HG02973 (cell line): ENCODE measurements at regions not wholly inside any gene's neighbourhood (a gene's known extent, or its start where the extent isn't known, plus 50 kb on each side); places are given as distances from the start of the nearest gene placed in this dataset.

Experiments used
- ATAC-seq: cut with Tn5 transposase; IDR thresholded peaks from one replicate; pipeline ENCODE4 v1.9.1; 2021; ENCODE audit warnings: moderate library complexity; ENCODE audit not compliant: unreplicated experiment

DNA sequence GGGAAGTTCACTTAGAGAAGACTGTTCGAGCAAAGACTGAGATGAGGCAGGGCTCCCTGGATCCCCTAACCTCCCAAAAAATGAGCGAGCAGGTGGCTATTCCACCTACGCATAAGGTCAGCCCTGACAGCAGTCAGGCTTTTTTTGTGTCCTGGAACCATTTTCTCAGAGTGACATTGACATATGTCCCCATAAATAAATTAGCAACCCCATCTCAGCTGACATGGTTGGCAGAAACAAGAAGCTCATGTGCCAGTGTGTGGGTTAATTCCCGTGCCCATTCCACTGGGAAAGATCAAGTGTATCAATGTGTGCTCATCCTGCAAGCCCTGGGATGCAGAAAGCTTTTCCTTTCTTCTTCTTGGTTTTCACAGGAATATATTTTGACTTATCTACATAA is 740.4 kb upstream of the CELF4 start:
- ATAC-seq, result no peak

DNA sequence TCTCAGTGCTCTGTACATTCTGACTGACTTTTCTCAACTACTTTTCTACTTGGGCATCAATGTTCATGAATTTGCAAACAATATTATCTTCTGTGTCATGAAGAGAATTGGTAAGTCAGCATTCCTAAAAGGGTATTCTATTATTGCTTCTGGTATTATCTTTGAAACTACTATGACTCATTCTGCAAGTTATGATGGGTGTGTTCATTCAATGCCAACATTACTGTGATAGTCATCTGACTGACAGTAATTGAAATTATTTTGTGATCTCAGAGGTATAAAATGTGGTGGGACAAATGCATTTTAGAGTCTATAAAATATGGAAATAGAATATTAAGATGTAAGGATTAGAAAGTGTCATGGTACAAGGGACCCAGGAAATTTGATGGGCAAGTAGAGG is 736.0 kb upstream of the CELF4 start:
- ATAC-seq, result no peak

DNA sequence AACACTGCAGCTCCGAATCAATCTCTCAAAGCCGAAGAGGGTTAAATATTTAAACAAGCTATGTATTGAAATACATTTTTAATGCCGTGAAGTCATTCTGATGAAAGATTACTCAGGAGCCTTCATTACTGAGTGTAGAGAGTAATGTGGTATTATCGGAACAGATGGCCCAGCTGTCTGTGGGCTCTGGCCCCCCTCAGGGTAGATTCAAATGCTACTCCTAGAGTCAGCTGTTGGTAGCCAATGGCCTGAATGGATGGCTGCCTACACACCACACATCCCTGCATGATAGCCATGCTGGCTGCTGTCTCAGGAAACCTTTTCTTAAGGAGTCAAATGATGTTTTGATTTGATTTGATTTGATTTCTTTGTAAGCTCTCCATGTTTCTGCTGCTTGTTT is 732.3 kb upstream of the CELF4 start:
- no peak for ATAC-seq

DNA sequence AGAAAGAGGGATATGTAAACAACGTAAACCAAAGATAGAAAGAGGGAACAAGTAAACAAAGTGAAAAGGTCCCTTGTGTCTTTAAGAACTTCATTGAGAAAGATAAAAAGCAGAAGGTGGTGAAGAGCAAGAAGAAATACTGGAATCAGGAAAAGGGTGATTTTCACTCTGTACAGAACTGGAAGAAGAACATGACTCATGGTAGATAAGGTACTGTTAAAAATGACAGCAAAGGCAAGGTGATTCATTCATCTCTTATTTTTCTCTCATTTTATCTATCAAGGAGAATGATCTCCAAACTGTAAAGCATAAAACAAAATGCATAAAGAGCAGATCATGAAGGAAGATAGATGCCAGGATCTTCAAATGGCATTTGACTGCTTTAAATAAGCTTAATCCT is 724.6 kb upstream of the CELF4 start:
- no peak for ATAC-seq

DNA sequence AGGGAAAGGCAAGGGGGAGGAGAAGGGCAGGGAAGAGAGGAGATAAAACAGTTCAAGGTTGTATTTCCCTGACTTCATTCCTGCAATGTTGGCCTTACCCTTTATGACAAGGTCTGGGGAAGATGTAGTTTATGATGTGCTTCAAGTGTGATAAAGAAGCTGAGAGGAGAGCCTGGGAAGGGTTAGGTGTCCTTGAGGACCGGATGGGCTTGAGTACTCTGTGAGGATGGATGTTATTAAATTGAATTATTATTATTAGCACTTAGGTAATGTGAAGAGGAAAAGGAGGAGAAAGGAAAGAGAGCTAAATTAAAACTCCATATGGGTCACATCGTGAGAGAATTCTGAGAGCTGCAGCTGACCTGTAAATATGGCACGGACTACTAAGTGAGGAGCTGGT is 719.4 kb upstream of the CELF4 start:
- no peak for ATAC-seq

DNA sequence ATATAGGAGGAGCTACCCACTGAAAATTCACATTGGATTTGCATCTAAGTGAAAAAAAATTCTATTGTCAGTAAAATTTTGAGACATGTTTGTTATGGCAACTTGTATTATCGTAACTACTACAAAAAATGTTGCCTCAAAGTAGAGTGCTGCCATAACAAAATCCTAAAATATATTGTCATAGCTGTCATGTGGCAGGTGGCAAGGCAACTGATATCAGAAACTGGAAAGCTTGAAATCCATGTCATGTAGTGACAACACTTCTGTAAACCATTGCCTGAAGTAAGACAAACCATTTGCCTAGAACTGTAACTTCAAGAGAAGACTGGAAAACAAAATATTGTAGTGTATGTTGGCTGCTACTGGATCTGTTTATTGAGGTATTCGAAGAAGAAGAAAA is 697.5 kb upstream of the CELF4 start:
- no peak for ATAC-seq

DNA sequence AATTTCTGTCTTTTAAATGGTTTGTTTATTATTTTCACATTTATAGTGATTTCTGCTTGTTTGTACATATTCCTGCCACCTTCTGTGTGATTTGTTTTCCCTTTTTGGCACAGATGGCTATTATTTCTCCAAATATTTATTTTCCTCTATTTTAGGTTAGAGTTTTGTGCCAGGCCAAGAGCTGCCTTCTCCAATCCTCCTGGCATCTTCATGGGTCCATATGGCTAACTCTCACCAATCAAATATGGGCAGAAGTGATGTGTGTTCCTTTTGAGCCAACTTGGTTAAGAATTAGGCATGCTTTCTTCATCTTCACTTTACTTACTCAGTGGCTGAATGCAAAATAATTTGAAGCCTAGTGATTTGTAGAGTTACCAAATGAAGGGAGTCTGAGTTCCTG is 697.1 kb upstream of the CELF4 start:
- no peak for ATAC-seq

DNA sequence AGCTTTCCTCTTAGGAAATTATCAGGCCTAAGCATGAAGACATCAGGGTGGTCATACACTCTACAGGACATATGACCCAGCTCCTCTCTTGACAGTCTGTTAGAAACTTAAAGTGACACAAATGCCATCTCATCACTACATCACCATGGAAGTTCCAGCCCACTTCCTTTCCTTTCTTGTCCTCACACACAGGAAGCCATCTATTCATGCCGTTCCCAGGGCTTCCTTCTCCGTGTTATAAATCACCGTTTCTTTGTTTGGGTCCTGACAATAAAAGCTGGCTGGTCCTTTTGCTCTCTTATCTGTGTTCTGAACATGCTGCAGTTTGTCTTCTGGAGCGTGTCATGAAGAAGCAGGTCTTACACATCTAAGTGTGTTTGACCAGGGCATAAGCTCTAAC is 692.1 kb upstream of the CELF4 start:
- ATAC-seq, result no peak

DNA sequence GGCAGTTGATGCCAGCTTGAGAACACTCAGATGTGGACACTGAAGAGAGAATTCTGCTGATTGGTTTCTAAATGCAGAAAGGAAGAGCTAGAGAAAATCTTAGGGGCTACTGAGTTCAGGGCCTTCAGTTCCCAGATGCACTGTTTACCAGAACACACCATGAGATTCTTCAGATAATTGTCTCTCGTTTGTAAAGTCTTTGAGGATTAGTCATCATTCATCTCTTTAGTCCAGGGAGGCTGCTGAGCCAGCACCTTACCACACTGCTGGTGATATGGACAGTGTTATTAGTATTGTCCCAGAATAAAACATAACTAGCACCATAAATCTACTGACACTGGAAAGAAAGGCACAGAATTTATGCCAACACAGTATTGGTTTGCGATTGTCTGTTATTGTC is 690.8 kb upstream of the CELF4 start:
- ATAC-seq, result no peak

DNA sequence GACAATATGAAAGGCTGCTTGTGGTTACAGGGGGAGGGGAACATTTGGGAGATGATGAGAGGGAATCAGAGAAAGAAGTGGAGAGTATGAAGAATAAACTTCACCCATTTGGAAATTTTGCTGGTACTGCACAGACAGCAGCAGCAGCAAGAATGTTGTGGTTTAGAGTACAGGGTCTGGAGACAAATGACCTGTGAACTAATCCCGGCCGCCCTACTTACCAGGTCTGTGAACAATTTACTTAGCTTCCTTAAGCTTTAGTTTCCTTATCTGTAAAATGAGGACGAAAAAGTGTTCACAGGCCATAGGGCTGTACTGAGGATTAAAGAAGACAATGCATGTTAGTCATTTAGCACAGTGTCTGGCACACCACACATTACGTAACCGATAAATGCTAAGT is 685.4 kb upstream of the CELF4 start:
- ATAC-seq, result no peak

DNA sequence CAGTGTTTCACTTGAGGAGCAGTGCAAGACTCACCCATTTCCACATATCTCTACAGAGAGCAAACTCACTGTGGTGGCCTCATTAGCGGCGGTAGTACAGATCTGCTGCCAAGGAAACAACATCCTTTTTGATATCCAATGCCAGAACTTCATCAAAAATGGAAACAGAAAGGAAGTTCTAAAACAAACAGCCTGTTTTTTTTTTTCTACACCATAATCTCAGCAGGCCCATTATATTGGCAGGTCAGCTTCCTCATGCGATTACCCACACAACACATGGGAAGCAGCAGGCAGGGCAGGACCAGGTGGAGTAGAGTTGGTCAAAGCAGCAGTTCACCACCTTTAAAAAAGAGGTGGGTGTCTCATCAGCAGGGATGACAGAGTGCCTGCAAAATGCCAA is 678.9 kb upstream of the CELF4 start:
- no peak for ATAC-seq

DNA sequence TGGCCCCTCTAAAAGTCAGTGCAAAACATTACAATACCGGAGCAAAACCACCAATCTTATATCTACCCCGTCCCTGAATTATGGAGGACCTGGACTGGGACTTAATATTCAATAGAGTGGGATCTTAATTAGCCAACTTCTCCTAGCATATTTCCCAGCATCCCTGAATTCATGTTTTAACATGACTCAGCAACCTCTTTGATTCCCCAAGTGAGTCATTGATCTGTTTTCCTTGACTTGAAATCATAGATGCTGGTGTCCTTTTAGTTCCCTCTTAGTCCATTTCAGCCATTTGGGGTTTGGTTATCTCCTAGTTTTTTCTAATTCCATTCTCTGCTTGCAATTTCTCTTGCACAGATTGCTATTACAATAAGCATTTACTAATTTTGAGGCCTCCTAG is 677.7 kb upstream of the CELF4 start:
- ATAC-seq, result no peak

DNA sequence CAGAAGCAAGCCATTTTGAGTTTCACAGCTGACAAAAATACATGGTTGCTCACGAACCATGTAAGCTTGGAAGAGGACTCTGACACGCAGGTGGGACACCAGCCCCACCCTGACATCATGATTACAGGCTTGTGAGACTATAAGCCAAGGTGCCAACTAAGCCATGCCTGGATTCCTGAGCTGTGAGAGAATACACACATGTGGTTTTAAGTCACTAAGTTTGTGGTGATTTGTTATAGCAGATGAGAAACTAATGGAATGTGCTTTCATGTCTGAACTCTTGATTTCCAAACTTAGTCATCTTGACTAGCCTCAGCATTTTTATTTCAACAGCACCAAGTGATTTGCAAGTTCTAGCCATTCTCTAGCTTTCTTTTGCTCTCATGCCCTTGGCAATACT is 676.1 kb upstream of the CELF4 start:
- ATAC-seq, result no peak

DNA sequence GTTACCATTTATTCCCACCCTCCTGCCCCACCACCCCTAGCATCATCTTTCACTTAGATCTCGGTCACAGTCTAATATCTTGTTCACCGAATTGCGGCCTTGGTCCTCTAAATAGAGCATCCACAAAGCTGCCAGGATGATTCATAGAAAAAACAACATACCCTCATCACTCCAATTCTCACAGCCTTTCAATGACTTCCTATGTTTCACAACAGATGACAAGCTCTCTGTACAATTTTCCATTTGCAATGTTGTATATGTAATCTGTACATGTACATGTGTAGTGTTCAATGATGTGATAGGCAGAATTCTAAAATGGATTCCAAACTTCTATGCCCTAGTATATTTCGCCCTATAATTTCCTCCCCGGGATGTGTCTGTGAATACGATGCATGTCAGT is 675.6 kb upstream of the CELF4 start:
- ATAC-seq, result no peak

DNA sequence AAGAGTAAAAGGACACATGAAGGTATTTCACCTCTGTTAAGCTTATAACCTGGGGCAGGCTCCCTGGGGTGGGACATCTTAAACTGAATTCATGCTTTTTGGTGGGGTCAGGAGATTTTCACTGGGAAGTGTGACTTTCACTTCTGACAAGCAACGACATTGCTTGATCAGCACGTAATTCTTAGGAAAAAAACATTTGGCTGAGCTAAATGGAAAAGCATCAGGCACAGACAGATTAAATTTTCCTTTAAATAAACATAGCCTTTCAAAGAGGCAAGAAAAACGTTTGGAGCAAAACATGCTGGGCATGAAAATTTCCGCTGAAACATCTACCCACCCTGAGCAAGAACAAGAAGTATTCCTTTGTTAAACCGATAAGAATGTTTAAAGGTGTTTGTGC is 674.0 kb upstream of the CELF4 start:
- ATAC-seq, result no peak

DNA sequence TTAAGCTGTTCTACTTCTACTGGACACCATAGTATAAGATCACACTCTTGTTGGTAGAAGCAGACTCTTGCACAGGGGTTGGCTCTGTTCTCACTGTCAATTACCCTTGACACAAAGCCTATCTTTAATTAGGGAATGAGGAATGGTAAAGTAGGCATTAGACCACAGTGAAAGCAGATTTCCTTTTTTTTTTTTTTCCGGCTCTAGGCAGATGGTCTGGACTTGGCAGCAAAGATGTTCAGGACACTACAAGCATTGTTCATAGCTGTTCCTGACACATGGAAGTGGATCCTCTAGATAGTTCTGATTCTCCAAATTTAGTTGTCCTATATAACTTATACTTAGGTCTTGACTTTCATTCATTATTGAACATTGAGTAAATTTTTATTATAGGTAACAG is 672.2 kb upstream of the CELF4 start:
- ATAC-seq, result no peak

DNA sequence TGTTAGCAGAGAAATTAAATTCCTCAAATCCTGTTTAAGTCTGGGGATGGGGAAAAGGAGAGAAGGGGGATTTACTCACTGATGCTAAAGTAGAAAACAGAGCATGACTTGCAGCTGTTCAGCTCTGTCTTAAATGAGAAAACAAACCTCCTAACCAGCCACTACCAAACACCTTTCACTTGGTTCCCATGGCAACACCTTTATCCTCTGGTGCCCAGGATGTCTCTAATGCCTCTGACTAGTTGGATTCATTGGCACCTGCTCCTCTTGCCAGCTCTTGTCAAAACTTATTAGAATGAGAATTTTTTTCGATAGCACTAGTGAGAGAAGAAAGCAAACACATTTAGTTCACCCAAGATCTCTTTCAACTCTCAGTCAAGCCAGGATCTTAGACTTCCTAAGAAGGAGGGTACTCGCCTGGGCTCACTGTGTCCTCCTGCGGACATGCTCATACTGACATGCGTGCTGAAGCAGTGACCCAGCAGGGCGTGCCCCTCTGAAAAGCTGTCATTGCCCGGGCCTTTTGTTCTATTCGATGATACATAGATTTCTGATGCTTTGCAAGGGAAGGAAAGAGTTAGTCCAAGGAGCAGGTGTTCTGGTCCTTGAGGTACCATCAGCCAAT is 656.0 kb upstream of the CELF4 start:
- no peak for ATAC-seq

DNA sequence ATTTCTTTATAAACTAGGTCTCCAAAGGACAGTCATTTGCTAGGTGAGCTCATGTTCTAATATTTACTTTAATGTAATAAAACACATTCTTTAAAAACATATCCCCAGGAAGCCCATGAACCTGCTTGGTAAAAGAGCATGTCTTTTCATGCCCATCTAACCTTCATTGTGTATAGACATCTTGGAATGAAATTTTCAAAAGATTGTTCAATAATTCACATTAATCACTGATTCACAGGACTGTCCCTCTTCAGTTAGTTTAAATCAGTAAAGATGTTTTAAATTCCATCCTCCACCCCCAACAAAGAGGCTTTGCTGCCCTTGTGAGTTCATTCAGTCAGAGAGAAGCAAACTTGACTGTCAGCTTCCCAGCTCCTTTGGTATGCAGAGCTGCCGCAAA is 633.4 kb upstream of the CELF4 start:
- ATAC-seq, result no peak

DNA sequence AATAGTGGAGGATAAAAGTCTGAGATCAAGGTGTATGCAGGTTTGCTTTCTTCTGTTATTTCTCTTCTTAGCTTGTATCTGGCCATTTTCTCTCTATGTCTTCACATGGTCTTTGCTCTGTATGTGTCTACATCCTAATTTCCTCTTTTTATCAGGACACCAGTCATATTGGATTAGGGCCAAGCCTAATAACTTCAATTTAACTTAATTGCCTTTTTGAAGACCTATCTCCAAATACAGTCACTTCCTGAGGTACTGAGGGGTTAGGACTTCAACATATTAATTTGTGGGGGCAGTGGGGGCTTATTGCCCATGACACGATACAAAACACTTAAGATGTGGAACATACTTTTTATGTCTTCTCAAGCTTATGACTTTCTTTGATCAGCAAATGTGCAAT is 632.9 kb upstream of the CELF4 start:
- ATAC-seq, result no peak

DNA sequence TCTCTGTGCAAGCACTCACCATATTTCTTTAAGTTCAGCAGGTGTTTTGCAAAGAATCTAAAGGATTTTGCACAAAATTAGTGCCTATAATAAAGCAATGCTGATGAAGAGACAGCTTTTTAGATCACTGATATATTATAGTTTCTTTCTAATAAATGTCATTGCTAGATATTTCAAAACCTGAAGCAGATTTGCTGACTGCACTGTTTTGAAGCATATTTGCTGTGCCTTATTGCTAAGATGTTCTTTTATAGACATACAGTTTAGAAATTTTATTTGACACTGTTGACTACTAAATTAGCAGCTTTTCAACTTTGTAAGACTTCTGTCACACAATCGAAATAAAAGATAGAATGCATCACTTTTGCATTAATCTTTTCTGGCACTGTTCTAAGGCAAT is 620.9 kb upstream of the CELF4 start:
- no peak for ATAC-seq

DNA sequence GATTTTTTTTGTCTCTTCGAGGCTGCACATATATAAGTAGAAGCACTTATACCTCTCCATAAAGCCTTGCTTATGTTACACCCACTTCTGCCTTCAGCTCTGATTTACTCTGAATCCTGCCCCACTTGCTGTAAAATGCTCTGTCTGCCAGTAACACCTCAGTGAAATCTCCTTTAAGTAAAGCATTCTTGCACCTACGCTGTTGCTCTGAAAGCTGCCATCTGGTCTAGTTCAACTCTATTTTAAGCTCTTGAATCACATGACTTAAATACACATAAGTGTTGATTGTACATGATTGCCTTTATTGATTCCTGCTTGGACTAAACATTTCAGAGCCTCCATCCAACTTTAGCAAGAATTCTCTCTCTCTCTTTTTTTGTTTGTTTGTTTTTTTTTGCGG is 609.0 kb upstream of the CELF4 start:
- ATAC-seq, result no peak

DNA sequence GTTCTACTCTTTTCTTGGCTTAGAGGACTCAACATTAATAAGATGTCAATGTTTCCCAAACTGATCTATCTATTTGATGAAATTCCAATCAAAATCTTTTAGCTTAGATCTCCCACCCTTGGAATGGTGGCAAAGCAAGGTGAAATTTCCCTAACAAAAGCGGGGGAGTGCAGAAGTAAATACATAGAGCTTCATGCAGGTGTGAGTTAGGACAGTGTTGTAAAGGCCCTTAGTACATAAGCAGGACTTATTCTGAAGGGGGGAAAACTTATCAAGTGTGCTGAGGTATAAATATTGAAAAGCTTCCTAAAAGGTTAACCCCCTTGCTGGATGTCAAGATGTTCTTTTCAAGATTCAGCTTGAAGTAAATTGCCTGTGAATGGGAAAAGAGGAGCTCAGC is 608.6 kb upstream of the CELF4 start:
- no peak for ATAC-seq

DNA sequence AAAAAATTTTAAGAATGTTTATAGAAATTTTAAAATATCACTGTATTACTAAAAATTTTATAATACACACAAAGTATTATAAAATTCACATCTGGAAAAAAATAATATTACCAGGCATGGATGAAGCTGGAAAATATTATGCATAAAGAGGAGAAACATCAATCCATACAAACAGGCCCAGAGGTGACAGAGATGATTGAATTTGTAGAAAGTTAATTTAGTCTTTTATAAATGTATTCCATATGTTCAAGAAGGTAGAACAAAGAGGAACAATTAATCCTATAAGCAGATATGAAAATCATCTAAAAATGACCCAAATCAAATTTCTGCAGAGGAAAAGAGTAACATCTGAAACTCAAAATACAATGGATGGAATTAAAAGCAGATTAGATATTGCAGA is 605.2 kb upstream of the CELF4 start:
- no peak for ATAC-seq

DNA sequence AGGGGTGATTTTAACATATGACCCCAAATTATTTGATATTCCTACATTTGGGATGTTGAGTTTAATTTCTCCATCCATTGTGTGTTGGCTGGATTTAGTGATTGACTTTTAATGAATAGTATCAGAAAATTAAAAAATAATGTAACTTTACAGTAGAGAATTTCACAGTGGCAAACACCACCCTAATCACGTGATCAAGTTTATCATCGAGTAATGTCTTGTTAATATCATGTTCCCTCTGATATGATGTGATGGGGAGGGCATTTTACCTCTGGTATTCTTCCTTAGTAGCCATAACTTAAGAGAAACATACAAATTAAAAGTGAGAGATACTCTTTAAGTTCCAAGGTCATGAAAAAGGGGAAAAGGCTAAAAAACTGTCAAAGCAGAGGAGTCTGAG is 602.0 kb upstream of the CELF4 start:
- no peak for ATAC-seq
